OCI-M2 (cell line): ENCODE measurements at regions not wholly inside any gene's neighbourhood (a gene's known extent, or its start where the extent isn't known, plus 50 kb on each side); places are given as distances from the start of the nearest gene placed in this dataset.
"Not testable (repeated sequence)": the region's sequence is repeated elsewhere in the genome, so short reads cannot be mapped to it uniquely, and the experiment has no call there.

Source experiments
- DNase-seq: peaks from one replicate; lab custom pipeline; 2025; ENCODE audit not compliant: unreplicated experiment; lab: John Stamatoyannopoulos, UW

GRCh38 chr5:145660897-145661640 is 174.1 kb downstream of the PRELID2 start:
- DNase-seq = no peak

- no peak for DNase-seq
Measured at GRCh38 chr5:145658435-145658834, 176.7 kb downstream of the PRELID2 start.

DNA sequence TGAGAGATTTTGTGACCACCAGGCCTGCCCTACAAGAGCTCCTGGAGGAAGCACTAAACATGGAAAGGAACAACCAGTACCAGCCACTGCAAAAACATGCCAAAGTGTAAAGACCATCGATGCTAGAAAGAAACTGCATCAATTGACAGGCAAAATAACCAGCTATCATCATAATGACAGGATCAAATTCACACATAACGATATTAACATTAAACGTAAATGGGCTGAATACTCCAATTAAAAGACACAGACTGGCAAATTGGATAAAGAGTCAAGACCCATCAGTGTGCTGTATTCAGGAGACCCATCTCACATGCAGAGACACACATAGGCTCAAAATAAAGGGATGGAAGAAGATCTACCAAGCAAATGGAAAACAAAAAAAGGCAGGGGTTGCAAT is 182.4 kb downstream of the PRELID2 start:
- not testable (repeated sequence) for DNase-seq

DNA sequence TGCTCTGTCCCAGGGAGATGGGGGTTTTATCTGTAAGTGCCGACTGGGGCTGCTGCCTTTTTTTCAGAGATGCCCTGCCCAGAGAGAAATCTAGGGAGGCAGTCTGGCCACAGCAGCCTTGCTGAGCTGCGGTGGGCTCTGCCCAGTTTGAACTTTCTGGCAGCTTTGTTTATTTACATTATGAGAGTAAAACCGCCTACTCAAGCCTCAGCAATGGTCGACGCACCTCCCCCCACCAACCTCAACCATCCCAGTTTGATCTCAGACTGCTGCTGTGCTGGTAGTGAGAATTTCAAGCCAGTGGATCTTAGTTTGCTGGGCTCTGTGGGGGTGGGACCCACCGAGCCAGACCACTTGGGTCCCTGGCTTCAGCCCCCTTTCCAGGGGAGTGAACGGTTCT is 188.0 kb downstream of the PRELID2 start:
- DNase-seq = not testable (repeated sequence)

DNA sequence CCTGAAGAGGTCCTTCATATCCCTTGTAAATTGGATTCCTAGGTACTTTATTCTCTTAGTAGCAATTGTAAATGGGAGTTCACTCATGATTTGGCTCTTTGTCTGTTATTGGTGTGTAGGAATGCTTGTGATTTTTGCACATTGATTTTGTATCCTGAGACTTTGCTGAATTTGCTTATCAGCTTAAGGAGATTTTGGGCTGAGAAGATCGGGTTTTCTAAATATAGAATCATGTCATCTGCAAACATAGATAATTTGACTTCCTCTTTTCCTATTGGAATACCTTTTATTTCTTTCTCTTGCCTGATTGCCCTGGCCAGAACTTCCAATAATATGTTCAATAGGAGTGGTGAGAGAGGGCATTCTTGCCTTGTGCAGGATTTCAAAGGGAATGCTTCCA is 191.9 kb downstream of the PRELID2 start:
- DNase-seq = not testable (repeated sequence)

- DNase-seq = no peak
Measured at GRCh38 chr5:145637396-145637795, 197.7 kb downstream of the PRELID2 start.

DNA sequence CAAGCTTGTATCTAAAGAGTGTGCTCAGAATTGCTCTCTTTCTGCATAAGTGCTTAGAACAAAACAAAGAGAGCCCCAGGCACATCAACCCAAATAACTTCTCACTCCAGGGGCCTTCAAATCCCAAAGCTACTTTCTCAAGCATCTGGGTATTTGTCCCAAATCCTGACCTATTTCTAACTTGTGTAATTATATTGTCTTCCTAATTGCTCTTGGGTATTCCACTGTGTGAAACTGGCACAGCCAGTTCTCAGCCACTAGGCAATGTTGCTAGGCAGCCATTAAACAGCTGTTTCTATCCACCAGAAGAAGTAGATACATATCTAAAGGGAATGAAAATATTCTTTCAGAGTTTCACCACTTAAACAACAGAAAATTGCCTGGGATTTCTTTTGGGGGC is 198.8 kb downstream of the PRELID2 start:
- DNase-seq = no peak

DNA sequence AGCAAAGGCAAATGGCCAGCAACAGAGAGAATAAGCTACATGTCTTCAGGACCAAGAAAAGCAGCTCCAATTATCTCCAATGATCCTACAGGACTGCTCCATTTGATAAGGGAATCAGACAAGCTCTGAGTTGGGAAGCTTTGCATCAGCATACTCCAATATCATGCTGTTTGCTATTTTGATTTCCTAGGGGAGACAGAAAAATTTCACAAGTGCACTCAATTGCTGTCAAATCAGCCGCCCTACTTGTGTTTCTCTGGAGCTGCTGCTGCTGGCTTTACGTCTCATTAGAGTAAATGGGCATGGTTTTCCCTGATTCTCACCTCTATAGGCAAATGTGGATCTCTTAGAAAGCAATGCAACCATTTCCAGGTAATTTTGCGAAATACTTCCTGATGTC is 201.7 kb downstream of the PRELID2 start:
- no peak for DNase-seq

GRCh38 chr5:145632701-145633100 is 202.4 kb downstream of the PRELID2 start:
- DNase-seq = no peak

DNA sequence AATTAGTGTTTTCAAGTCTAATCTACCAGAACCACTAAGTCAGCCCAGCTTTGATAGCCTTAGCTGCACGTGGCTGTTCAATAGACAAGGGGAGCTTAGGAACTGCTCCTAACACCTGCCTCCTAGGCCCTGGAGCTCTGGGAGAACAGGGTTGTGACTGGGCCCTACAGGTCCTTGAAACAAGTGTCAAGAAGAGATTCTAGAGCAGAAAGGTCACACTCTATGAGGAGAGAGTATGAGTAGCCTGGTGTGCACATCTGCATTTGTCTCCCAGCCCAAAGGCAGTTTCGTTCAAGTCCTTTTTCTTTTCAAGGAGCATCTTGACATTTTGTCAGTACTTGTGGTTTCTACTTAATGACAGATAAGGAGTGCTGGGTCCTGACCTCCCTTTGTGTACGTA is 206.1 kb downstream of the PRELID2 start:
- DNase-seq = no peak

DNA sequence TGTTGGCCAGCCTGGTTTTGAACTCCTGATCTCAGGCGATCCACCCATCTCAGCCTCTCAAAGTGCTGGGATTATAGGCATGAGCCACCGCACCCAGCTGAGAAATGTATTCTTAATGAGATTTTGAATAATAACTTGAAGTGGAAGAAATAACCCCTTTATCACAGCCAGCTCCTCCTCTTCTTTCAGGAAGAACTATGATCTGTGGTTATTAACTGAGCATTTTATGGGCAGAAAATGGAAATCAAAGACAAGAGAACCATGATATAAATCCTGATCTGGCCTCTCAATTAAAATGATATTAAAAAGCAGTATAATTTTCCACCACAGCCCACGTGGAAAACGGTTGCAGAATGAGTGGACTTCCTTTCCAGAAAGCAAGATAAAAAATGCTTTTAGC is 206.6 kb downstream of the PRELID2 start:
- no peak for DNase-seq

DNA sequence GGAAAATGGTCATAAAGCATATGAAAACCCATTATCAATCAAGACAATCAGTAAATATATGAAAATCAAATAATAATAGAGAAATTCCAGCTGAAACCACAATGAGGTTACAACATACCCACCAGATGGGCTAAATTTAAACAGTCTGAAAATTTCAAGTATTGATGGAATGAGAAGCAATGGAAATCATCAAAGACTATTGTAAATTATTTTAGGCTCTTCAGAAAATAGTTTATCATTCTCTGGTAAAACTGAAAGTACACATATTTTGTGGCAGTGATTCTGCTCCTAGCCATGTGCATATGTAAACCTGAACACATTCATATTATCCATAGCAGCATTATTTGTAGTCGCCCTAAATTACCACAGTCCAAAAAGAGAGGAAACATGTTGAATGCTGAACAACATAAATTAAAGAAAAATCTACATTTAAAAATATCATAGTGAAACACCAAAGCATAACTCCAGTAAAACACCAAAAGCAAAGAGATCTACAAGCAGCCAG is 215.3 kb downstream of the PRELID2 start:
- DNase-seq = no peak

GRCh38 chr5:145616739-145617138 is 218.4 kb downstream of the PRELID2 start:
- DNase-seq = not testable (repeated sequence)

DNA sequence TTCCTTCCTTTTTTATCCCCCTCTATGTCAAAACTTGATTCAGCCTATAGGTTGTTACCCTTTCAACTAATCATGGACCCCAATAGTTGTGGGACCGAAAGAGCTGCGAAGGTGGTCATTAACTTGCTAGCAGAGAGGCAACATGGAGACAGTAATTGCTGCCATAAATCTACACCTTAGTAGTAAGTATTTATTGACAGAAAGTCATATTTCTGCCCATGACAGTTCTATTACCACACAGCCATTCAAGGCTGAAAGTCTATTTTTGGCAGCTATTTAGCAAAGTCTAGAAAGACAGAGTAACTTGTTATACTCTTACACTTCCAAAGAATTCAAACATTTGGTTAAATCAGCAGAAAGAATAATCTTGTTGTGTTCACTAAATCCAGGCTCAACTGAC is 236.2 kb downstream of the PRELID2 start:
- no peak for DNase-seq

GRCh38 chr5:145598184-145598583 is 237.0 kb downstream of the PRELID2 start:
- no peak for DNase-seq

DNA sequence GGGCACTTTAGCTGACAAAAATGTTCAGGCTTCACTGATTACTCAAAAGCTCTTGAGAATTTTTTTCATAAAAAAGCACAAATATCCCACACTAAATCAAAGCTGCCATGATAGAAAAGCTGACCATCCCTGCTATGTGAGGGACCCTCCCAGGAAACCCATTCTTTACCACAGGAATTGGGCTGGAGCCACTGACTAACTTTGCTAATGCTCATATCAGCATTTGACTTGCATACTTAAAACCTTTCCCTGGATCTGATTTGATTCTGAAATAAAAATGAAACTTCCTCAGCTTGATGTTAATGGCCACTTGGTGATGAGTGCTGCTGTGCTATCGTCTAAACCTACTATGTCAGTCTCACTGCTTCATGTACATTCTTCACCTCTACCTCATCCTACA is 243.6 kb downstream of the PRELID2 start:
- no peak for DNase-seq

- DNase-seq = no peak
Measured at GRCh38 chr5:145589063-145589462, 246.1 kb downstream of the PRELID2 start.

DNA sequence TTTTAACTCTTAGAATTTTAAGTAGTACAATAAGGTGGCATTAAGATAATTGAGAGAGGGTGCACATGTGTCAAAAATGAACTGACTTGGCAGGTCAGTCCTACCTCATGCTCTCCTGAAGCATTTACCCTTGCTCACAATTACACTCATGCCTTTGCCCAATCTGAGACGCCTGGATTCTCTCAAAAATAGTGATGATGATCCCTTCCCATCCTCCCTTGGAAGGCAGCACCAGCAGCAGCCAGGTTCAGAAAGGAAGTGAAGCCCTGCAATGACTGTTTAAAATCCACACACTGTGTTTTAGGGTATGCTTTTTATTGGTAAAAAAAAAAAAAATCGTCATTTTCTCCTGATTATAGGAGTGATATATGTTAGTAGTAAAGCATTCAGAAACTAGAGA is 246.6 kb downstream of the PRELID2 start:
- DNase-seq = no peak

- no peak for DNase-seq
Measured at GRCh38 chr5:145588113-145588512, 247.0 kb downstream of the PRELID2 start.

DNA sequence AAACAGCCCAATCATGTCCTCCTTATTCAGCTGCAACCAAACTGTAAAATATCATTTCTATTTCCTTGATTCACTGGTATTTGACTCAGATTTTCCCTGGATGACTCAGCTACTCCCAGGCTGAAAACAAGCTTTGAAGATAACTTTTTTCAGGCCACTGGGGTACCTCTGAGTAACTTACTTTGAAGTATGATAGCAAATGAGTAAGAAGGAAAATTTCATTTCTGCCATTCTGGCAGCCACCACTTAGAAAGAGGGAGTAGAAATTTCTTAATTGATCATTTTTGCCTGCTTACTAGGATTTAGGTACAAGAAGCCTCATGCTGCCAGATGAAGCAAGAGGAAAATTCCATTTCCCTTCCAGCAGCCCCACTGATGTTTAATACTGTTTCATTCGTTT is 247.4 kb downstream of the PRELID2 start:
- DNase-seq = no peak

GRCh38 chr5:145587308-145587672 is 247.9 kb downstream of the PRELID2 start:
- no peak for DNase-seq

GRCh38 chr5:145586661-145587307 is 248.4 kb downstream of the PRELID2 start:
- DNase-seq = no peak
